ENCODE measurements at regions not wholly inside any gene's neighbourhood (a gene's known extent, or its start where the extent isn't known, plus 50 kb on each side); places are given as distances from the start of the nearest gene placed in this dataset.

GRCh38 chr6:78462728-78463127 lies 404.6 kb upstream of the IRAK1BP1 start:
- H3K27ac ChIP-seq (ENCODE audit: low read length) = no peak overlapping the region
- no peak overlapping the region for H2AFZ ChIP-seq (ENCODE audit: low read depth, low read length)
- H3K27me3 ChIP-seq (ENCODE audit: low read depth, low read length) = no peaks in the 10 kb centered on the region
- H3K4me2 ChIP-seq (ENCODE audit: low read length) = no peak overlapping the region
- H3K79me2 ChIP-seq (ENCODE audit: low read length) = no peaks in the 10 kb centered on the region
- no peak overlapping the region for H3K4me3 ChIP-seq (ENCODE audit: low read length)
- TF ChIP-seq EZH2phosphoT487 (IDR thresholded peaks at IDR 0.05; ENCODE audit: low read depth) (no peak), CTCF (IDR thresholded peaks at IDR 0.05; ENCODE audit: low read depth, low read length) (no peak)
- H4K20me1 ChIP-seq (ENCODE audit: insufficient read depth, low read length) = no peaks in the 10 kb centered on the region
- no peaks in the 10 kb centered on the region for H3K9me3 ChIP-seq (ENCODE audit: insufficient read depth, low read length)
- no peaks in the 10 kb centered on the region for H3K36me3 ChIP-seq (replicated peaks; ENCODE audit: low read depth, low read length)
- H3K9ac ChIP-seq (ENCODE audit: low read length) = no peak overlapping the region
- H3K4me1 ChIP-seq (ENCODE audit: low read length) = no peaks in the 10 kb centered on the region

- Histone ChIP-seq H3K79me2 (ENCODE audit: low read length) (no peaks in the 10 kb centered on the region), H3K4me1 (ENCODE audit: low read length) (no peaks in the 10 kb centered on the region), H3K27ac (ENCODE audit: low read length) (no peak overlapping the region), H3K27me3 (ENCODE audit: low read depth, low read length) (no peaks in the 10 kb centered on the region), H2AFZ (ENCODE audit: low read depth, low read length) (no peak overlapping the region), H4K20me1 (ENCODE audit: insufficient read depth, low read length) (no peaks in the 10 kb centered on the region), H3K36me3 (replicated peaks; ENCODE audit: low read depth, low read length) (no peaks in the 10 kb centered on the region), H3K9ac (ENCODE audit: low read length) (no peak overlapping the region), H3K4me2 (ENCODE audit: low read length) (no peak overlapping the region), H3K9me3 (ENCODE audit: insufficient read depth, low read length) (no peaks in the 10 kb centered on the region), H3K4me3 (ENCODE audit: low read length) (no peak overlapping the region)
- no peak for TF ChIP-seq EZH2phosphoT487 (IDR thresholded peaks at IDR 0.05; ENCODE audit: low read depth)
- TF ChIP-seq CTCF (IDR thresholded peaks at IDR 0.05; ENCODE audit: low read depth, low read length) = no peak
Measured at GRCh38 chr6:78465059-78465634, 402.2 kb upstream of the IRAK1BP1 start.

GRCh38 chr6:78476561-78476960 lies 390.8 kb upstream of the IRAK1BP1 start:
- Histone ChIP-seq H3K27me3 (ENCODE audit: low read depth, low read length) (no peaks in the 10 kb centered on the region), H3K4me1 (ENCODE audit: low read length) (peaks cover 6% of the 10 kb centered on the region), H3K4me3 (ENCODE audit: low read length) (no peak overlapping the region), H3K4me2 (ENCODE audit: low read length) (no peak overlapping the region), H3K79me2 (ENCODE audit: low read length) (no peaks in the 10 kb centered on the region), H3K9me3 (ENCODE audit: insufficient read depth, low read length) (no peaks in the 10 kb centered on the region), H2AFZ (ENCODE audit: low read depth, low read length) (no peak overlapping the region), H3K27ac (ENCODE audit: low read length) (no peak overlapping the region), H3K36me3 (replicated peaks; ENCODE audit: low read depth, low read length) (no peaks in the 10 kb centered on the region), H3K9ac (ENCODE audit: low read length) (no peak overlapping the region), H4K20me1 (ENCODE audit: insufficient read depth, low read length) (no peaks in the 10 kb centered on the region)
- no peak for TF ChIP-seq CTCF (IDR thresholded peaks at IDR 0.05; ENCODE audit: low read depth, low read length)
- no peak for TF ChIP-seq EZH2phosphoT487 (IDR thresholded peaks at IDR 0.05; ENCODE audit: low read depth)

GRCh38 chr6:78482801-78483552 lies 384.4 kb upstream of the IRAK1BP1 start:
- TF ChIP-seq CTCF (IDR thresholded peaks at IDR 0.05; ENCODE audit: low read depth, low read length) (no peak), EZH2phosphoT487 (IDR thresholded peaks at IDR 0.05; ENCODE audit: low read depth) (no peak)

More at GRCh38 chr6:78482801-78483552, 384.4 kb upstream of the IRAK1BP1 start:
- Histone ChIP-seq H3K79me2 (ENCODE audit: low read length) (no peaks in the 10 kb centered on the region), H4K20me1 (ENCODE audit: insufficient read depth, low read length) (no peaks in the 10 kb centered on the region), H3K4me3 (ENCODE audit: low read length) (no peak overlapping the region), H3K27ac (ENCODE audit: low read length) (no peak overlapping the region), H3K36me3 (replicated peaks; ENCODE audit: low read depth, low read length) (no peaks in the 10 kb centered on the region), H3K9ac (ENCODE audit: low read length) (no peak overlapping the region), H3K27me3 (ENCODE audit: low read depth, low read length) (no peaks in the 10 kb centered on the region), H3K9me3 (ENCODE audit: insufficient read depth, low read length) (no peaks in the 10 kb centered on the region), H2AFZ (ENCODE audit: low read depth, low read length) (no peak overlapping the region), H3K4me1 (ENCODE audit: low read length) (no peaks in the 10 kb centered on the region), H3K4me2 (ENCODE audit: low read length) (no peak overlapping the region)
